HG02763 (cell line): ENCODE measurements at regions not wholly inside any gene's neighbourhood (a gene's known extent, or its start where the extent isn't known, plus 50 kb on each side); places are given as distances from the start of the nearest gene placed in this dataset.
"Not testable (repeated sequence)": the region's sequence is repeated elsewhere in the genome, so short reads cannot be mapped to it uniquely, and the experiment has no call there.

Experiments used
- ATAC-seq: cut with Tn5 transposase; IDR thresholded peaks from one replicate; pipeline ENCODE4 v1.9.1; 2021; ENCODE audit warnings: mild to moderate bottlenecking, moderate library complexity; ENCODE audit not compliant: unreplicated experiment

DNA sequence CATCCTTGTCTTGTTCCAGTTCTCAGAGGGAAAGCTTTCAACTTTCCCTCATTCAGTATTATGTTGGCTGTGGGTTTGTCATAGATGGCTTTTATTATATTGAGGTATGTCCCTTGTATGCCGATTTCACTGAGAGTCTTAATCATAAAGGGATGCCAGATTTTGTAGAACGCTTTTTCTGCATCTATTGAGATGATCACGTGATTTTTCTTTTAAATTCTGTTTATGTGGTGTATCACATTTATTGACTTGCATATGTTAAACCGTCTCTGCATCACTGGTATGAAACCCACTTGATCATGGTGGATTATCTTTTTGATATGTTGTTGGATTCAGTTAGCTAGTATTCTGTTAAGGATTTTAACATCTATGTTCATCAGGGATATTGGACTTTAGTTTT, 313.7 kb upstream of the AMOT start:
- ATAC-seq = not testable (repeated sequence)

GRCh38 chrX:113136836-113137235, 296.2 kb upstream of the AMOT start:
- ATAC-seq = no peak

DNA sequence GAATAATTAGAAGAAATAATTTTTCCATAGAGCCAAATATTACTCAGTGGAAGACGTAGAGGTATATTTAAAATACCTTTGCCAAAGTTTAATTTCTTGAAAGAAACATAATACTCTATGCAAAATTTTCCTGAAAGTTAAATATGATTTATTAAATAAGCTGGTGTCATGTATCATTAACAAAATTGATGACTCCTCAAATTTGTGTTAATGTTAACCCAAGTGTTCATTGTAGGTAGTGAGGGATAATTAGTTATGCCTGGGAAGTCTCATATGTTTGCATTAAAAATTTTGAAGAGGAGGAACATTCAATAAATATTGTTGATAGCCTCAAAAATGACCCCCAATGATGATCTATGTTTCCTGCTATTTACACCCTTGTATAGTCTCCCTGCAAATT, 292.7 kb upstream of the AMOT start:
- no peak for ATAC-seq

- no peak for ATAC-seq
These were observed 284.1 kb upstream of the AMOT start for GRCh38 chrX:113124693-113125092.

- no peak for ATAC-seq
These were observed 234.9 kb upstream of the AMOT start for GRCh38 chrX:113075521-113075920.

DNA sequence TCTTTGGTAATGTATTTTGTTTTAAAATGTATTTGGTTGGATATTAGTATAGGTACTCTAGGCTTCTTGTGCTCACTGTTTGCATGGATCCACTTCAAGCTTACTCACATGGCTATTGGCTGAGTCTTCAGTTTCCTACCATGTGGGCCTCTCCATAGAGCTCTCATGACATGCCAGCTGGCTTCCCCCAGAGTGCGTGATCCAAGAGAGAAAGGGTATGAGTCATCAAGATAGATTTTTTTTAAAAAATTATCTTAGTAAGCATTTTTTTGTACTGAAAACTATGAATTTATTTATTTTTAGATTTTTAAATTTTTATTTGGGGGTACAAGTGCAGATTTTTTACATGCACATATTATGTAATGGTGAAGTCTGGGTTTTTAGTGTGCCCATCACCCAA, 219.1 kb upstream of the AMOT start:
- ATAC-seq = no peak

- no peak for ATAC-seq
These were observed 218.0 kb upstream of the AMOT start for GRCh38 chrX:113058634-113059033.

GRCh38 chrX:113048896-113049295, 208.3 kb upstream of the AMOT start:
- no peak for ATAC-seq

- ATAC-seq = no peak
These were observed 207.8 kb upstream of the AMOT start for GRCh38 chrX:113048480-113048879.

DNA sequence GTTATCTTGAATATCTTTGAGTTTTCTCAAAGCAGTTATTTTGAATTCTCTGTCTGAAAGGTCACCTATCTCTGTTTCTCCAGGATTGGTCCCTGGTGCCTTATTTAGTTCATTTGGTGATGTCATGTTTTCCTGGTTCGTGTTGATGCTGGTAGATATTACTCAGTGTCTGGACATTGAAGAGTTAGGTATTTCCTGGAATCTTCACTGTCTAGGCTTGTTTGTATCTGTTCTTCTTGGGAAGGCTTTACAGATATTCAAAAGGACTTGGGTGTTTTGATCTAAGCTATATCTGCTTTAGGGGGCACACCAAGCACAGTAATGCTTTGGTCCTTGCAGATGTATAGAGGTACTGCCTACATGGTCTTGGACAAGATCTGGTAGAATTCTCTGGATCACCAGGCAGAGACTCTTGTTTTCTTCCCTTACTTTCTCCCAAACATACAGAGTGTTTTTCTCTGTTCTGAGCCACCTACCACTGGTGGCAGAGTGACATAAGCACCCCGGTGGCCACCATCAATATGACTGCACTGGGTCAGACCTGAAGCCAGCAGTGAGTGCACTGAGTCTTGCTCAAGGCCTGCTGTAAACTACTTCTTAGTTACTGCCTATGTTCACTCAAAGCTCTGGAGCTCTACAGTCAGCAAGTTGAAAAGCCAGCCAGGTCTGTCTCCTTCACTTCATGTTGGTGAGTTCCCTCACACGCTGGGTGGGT, 193.5 kb upstream of the AMOT start:
- ATAC-seq = no peak

DNA sequence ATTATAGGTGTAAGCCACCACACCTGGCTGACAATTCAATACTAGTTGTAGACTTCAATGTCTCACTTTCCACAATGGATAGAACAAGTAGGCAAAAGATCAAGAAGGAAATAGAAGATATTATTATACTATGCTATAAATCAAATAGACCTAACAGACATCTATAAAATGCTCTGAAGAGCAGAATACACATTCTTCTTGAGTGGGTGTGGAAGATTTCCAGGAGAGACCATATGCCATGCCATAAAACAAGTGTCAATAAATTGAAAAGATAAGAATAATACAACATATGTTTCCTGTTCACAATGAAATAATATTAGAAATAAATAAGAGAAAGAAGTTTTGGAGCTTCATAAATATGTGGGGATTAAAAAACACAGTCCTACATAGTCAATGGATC, 179.3 kb upstream of the AMOT start:
- ATAC-seq = no peak

DNA sequence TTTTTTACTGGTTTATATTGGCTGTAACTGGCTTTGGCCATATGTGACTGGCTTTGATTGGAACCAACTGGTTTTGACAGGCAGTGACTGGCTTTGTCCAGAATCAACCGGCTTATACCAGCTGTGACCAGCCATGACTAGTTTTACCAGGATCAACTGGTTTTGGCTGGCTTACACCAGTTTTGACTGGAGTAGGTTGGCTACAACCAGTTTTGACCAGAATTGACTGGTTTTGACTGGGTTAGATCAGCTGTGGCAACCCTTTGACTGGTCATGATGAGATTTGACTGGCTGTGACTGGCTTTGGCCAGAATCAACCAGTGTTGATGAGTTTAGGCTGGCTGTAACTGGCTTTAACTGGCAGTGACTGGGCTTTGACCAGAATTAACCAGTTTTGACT, 169.2 kb upstream of the AMOT start:
- no peak for ATAC-seq

DNA sequence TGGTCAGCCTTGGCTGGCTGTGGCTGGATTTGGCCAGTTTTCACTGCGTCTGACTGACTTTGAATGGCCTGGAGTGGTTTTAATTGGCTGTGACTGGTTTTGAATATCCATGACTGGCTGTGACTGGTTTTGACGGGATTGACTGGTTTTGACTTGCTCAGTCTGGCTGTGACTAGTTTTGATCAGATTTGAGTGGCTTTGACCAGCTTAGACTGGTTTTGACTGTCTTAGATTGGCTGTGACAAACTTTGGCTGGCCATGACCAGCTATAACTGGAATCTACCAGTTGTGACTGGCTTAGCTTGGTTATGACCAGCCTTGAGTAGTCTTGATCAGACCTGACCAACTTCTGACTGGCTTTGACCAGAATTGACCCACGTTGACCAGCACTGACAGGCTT, 168.4 kb upstream of the AMOT start:
- ATAC-seq = no peak

GRCh38 chrX:113001836-113002235, 161.2 kb upstream of the AMOT start:
- no peak for ATAC-seq

- no peak for ATAC-seq
These were observed 157.4 kb upstream of the AMOT start for GRCh38 chrX:112997991-112998390.

GRCh38 chrX:112991801-112992200, 151.2 kb upstream of the AMOT start:
- ATAC-seq = no peak

DNA sequence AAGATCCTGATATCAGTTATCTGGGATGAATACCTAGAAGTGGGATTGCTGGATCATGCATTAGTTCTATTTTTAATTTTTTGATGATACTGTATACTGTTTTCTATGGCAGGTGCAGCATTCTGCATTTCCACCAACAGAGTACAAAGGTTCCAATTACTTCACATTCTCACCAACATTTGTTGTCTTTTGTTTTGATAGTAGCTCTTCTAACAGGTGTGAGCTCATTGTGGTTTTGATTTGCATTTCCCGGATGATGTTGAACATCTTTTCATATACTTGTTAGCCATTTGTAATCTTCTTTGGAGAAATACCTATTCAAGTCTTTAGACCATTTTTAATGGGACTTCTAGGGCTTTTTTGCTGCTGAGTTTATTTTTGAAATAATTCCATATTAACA, 139.2 kb upstream of the AMOT start:
- ATAC-seq = no peak

DNA sequence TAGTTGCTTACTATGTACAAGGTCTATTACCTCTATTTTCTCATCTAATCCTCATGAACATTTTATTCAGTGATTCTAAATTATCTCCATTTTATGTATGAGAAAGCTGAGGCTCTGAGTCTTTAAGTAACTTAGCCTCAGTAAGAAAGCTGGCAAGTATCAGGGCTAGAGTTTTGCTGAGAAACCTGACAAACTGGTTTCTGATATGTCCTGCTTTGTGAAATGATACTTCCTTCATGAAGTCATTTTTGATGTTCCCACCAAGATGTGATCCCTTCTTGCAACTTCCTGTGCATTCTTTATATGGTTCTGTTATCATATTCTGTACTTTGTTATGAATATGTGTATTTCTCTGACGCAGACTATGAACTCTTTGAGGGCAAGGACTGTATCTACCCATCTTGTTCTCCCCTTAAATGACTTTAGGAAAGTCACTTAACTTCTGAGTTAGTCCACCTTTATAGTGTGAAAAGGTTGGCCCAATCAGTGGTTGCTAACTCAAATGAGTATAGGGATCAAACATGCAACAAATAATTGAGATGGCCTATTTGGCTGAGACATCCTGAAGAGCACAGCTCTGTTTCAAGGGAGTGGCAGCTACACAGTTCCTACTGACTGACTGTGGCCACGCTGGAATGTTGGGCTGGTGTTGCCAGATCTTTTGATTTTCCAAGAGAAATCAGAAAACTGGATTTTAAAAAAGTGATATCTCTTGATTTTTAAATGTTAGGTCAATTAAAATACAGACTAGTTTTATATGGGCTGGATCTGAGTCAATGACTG, 127.9 kb upstream of the AMOT start:
- no peak for ATAC-seq

DNA sequence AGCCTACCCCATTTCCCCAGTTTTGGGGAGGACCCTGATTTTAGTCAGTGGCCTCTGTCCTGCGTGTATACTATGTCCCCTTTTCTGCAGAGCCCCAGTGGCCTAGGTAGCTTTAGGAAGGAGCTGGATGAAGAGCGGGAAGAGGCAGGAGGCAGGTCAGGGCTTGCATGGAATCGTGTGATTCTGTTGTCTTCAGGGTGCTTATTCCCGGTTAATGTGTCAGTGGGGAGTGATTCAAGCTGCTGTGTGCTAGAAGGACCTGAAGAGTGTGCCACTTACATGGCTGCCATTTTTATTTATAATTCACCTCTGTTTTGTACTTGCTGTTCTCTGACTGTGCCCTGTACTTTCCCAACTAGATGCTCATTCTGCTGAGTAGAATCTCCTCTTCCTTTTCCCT, 127.3 kb upstream of the AMOT start:
- ATAC-seq = no peak

DNA sequence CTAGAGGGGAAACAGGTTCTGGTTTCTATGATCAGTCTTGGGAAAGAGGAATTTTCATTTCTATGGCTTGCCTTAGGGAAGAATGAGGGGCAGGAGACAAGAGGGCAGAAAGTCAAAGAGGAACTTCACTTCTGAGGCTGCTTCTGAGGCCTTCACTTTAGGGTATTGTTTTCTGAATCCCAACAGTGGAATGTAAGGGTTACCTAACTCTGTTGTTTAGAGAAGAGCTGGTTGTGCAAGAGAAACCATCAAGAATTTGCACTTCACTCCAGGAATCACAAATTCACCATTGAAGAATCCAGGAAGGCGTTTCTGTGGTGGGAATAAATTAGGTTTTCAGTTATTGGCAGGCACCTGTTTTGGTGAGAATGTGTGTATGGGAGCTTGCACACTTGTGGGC, 126.7 kb upstream of the AMOT start:
- ATAC-seq = no peak

GRCh38 chrX:112961981-112962380, 121.3 kb upstream of the AMOT start:
- no peak for ATAC-seq

GRCh38 chrX:112947981-112948615, 107.5 kb upstream of the AMOT start:
- no peak for ATAC-seq
